A549 (cell line): ENCODE measurements at regions not wholly inside any gene's neighbourhood (a gene's known extent, or its start where the extent isn't known, plus 50 kb on each side); places are given as distances from the start of the nearest gene placed in this dataset.

Experiments
- CEBPB ChIP-seq, 2 experiments: fragments of >200 bp in 1 of 2; sonication (Bioruptor Twin) in 1 of 2; formaldehyde crosslinking in 1 of 2; IDR thresholded peaks; 2 replicates each; pipeline ENCODE4 v1.6.1; 2012 to 2016
- CHD2 ChIP-seq: fragments of 150-350 bp; IDR thresholded peaks from 2 replicates; pipeline ENCODE4 v1.6.1; 2014; ENCODE audit warnings: low read length; ENCODE audit not compliant: partially characterized antibody
- CTCF ChIP-seq: fragments of >200 bp; sonication (Bioruptor Twin); formaldehyde crosslinking; IDR thresholded peaks from 3 replicates; pipeline ENCODE4 v1.5.1; 2016
- HMGXB4 ChIP-seq: fragments of 250-450 bp; sonication (Bioruptor Pico); IDR thresholded peaks from 2 replicates; pipeline ENCODE4 v1.5.0; 2021; ENCODE audit warnings: mild to moderate bottlenecking, moderate library complexity, borderline replicate concordance
- MAFK ChIP-seq: fragments of 450-650 bp; IDR thresholded peaks from 2 replicates; pipeline ENCODE4 v1.6.1; 2014; ENCODE audit not compliant: partially characterized antibody
- POLR2AphosphoS2 ChIP-seq: conservative IDR thresholded peaks from 2 replicates; pipeline ENCODE4 v1.6.1; 2012; ENCODE audit warnings: low read length, improper control_type of control experiment, inconsistent platforms
- RAD21 ChIP-seq, 2 experiments: fragments of >200 bp in 1 of 2; sonication (Bioruptor Twin) in 1 of 2; formaldehyde crosslinking in 1 of 2; IDR thresholded peaks in 1 of 2; conservative IDR thresholded peaks in 1 of 2; 2 replicates in 1 of 2; 3 replicates in 1 of 2; pipeline ENCODE4 v1.6.1; 2012 to 2018; ENCODE audit warnings: inconsistent platforms in 1 of 2

GRCh38 chr12:91551927-91552326 lies 369.3 kb upstream of the DCN start:
- TF ChIP-seq CTCF = no peak
- TF ChIP-seq RAD21 (conservative IDR thresholded peaks at IDR 0.05 in 1 of 2, IDR thresholded peaks at IDR 0.05 in 1 of 2) = no peak
- no peak for TF ChIP-seq HMGXB4 (CRISPR knock-in tag)
- no peak for TF ChIP-seq MAFK
- TF ChIP-seq POLR2AphosphoS2 = no peak
- no peak for TF ChIP-seq CEBPB (IDR thresholded peaks at IDR 0.05)
- no peak for TF ChIP-seq CHD2
